ENCODE measurements at regions not wholly inside any gene's neighbourhood (a gene's known extent, or its start where the extent isn't known, plus 50 kb on each side); places are given as distances from the start of the nearest gene placed in this dataset.

- DNase-seq (ENCODE audit: low spot score in 2 of 2): no peak
- Mint-ChIP-seq H3K36me3 (no peaks in the 10 kb centered on the region), H3K4me1 (peaks cover 20% of the 10 kb centered on the region), H3K9me3 (no peaks in the 10 kb centered on the region), H3K4me3 (no peak overlapping the region), H3K27ac (no peak overlapping the region)
- peak; percentile 67 for ATAC-seq
Measured at GRCh38 chr1:30064547-30064946, 658.8 kb downstream of the MATN1 start.

DNA sequence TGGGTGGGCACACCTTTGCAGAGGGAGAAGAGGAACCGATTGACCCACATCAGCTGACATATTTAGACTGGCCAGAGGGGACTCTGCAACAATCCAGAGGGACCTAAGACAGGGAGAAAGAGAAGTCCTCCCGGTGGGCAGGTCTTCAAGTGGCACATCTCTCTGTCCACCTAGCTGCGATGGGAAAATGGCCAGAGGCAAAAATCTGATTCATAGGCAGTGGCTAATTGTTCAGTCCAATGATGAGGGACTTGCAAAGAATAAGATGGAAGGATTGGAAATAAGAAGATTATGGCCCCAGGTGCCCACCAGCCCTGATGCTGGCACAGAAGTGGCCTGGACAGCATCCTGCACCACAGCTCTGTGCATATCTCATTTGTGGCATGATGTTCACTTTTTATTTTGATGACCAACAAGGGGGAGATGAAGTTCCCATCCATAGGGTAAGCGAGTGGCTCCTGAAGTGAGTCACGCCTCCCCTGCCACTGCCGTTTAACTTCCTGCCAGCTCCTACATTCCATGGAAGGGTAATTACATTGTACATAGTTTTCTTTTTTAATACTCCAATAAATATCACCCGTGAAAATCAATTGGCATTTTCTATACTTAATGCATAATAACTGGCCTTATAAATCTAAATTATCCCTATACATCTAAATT is 659.6 kb downstream of the MATN1 start:
- Mint-ChIP-seq H3K36me3 (no peaks in the 10 kb centered on the region), H3K4me3 (no peak overlapping the region)

GRCh38 chr1:30061292-30062220 is 661.8 kb downstream of the MATN1 start:
- DNase-seq (ENCODE audit: low spot score in 2 of 2) (no peak), ATAC-seq (no peak)
- H3K4me1 Mint-ChIP-seq: peaks cover 16% of the 10 kb centered on the region
- no peak overlapping the region for H3K27ac Mint-ChIP-seq
- no peak overlapping the region for H3K4me3 Mint-ChIP-seq
- H3K9me3 Mint-ChIP-seq: no peaks in the 10 kb centered on the region
- H3K36me3 Mint-ChIP-seq: no peaks in the 10 kb centered on the region

More for the DNA sequence above, 659.6 kb downstream of the MATN1 start:
- peaks cover 20% of the 10 kb centered on the region for H3K4me1 Mint-ChIP-seq
- no peak for ATAC-seq
- no peak for DNase-seq (ENCODE audit: low spot score in 2 of 2)
- H3K27ac Mint-ChIP-seq: no peak overlapping the region
- no peaks in the 10 kb centered on the region for H3K9me3 Mint-ChIP-seq

DNA sequence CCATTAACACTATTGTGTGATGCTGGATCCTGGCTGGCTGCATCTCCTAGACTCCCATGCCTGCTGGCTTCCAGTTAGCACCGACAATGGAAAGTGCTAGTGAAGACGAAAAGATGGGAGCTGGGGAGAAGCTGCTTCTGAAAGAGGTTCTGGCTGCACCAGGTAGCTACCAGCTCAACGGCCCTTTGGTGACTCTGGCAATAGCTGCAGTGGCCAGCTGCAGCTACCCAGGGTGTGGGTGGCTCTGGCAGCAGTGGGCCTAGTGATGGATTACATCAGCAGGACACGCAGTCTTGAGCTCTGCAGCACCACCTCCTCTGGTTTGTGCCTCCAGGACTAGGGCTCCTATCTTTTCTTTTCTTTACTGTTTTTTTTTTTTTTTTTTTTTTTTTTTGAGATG is 662.6 kb downstream of the MATN1 start:
- ATAC-seq: no peak
- Mint-ChIP-seq H3K27ac (no peak overlapping the region), H3K9me3 (no peaks in the 10 kb centered on the region)

GRCh38 chr1:30058970-30059369 is 664.4 kb downstream of the MATN1 start:
- H3K4me1 Mint-ChIP-seq: no peaks in the 10 kb centered on the region
- H3K36me3 Mint-ChIP-seq: no peaks in the 10 kb centered on the region
- no peak overlapping the region for H3K4me3 Mint-ChIP-seq
- H3K27ac Mint-ChIP-seq: no peak overlapping the region
- no peak for ATAC-seq
- H3K9me3 Mint-ChIP-seq: no peaks in the 10 kb centered on the region
- no peak for DNase-seq (ENCODE audit: low spot score in 2 of 2)

More for the DNA sequence above, 662.6 kb downstream of the MATN1 start:
- H3K4me1 Mint-ChIP-seq: peaks cover 13% of the 10 kb centered on the region
- no peak overlapping the region for H3K4me3 Mint-ChIP-seq
- no peaks in the 10 kb centered on the region for H3K36me3 Mint-ChIP-seq
- DNase-seq (ENCODE audit: low spot score in 2 of 2): no peak

GRCh38 chr1:30054126-30054525 is 669.3 kb downstream of the MATN1 start:
- no peak for ATAC-seq
- Mint-ChIP-seq H3K9me3 (no peaks in the 10 kb centered on the region), H3K36me3 (no peaks in the 10 kb centered on the region), H3K4me3 (no peak overlapping the region), H3K27ac (no peak overlapping the region), H3K4me1 (peaks cover 7% of the 10 kb centered on the region)
- DNase-seq (ENCODE audit: low spot score in 2 of 2): no peak

DNA sequence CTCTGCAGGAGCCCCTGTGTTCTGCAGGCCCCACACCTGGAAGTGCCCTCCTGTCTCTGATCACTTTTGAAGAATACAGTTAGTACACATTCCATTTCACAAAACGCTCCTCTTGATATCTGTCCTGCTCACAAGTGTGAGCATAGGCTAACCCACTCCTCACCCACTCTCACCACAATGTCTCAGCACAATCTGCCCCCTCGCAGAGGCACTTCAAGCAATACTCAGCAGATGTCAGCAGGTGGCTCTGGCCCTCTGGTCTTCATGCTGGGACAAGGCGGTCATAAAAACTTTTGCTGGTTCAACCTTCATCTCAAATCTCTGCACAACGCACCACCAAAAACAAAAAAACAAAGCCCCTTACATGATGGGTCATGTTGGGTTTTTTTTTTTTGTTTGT is 671.2 kb downstream of the MATN1 start:
- Mint-ChIP-seq H3K4me1 (peaks cover 7% of the 10 kb centered on the region), H3K36me3 (no peaks in the 10 kb centered on the region), H3K4me3 (no peak overlapping the region), H3K9me3 (no peaks in the 10 kb centered on the region), H3K27ac (no peak overlapping the region)
- ATAC-seq (no peak), DNase-seq (ENCODE audit: low spot score in 2 of 2) (no peak)

DNA sequence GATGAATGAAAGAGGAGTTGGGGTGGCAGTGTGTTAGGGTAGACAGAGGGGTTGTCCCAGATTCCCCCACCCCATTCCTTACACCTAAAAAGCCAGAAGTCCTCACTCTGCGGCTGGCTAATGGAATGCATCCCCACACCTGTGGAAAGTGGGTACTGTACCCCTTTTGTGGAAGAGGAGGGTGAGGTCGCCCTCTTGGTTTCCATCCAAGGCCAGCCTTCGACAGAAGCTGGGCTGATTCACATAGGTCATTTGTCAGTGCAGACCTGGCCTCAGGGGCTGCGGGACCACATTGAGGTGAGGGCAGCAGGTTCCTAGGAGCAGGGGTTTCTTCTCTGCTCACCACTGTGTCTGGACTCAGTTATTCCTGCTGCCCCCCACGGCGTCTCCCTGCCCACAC is 671.6 kb downstream of the MATN1 start:
- peaks cover 7% of the 10 kb centered on the region for H3K4me1 Mint-ChIP-seq
- no peaks in the 10 kb centered on the region for H3K36me3 Mint-ChIP-seq
- ATAC-seq (no peak), DNase-seq (ENCODE audit: low spot score in 2 of 2) (no peak)
- no peaks in the 10 kb centered on the region for H3K9me3 Mint-ChIP-seq
- no peak overlapping the region for H3K4me3 Mint-ChIP-seq
- no peak overlapping the region for H3K27ac Mint-ChIP-seq

GRCh38 chr1:30049748-30050296 is 673.6 kb downstream of the MATN1 start:
- DNase-seq (ENCODE audit: low spot score in 2 of 2) (no peak), ATAC-seq (no peak)
- no peaks in the 10 kb centered on the region for H3K9me3 Mint-ChIP-seq
- no peak overlapping the region for H3K4me3 Mint-ChIP-seq
- peaks cover 21% of the 10 kb centered on the region for H3K4me1 Mint-ChIP-seq
- H3K27ac Mint-ChIP-seq: no peak overlapping the region
- no peaks in the 10 kb centered on the region for H3K36me3 Mint-ChIP-seq

GRCh38 chr1:30048905-30049304 is 674.5 kb downstream of the MATN1 start:
- DNase-seq (ENCODE audit: low spot score in 2 of 2): no peak
- Mint-ChIP-seq H3K9me3 (no peaks in the 10 kb centered on the region), H3K4me3 (no peak overlapping the region), H3K27ac (no peak overlapping the region), H3K36me3 (no peaks in the 10 kb centered on the region), H3K4me1 (peaks cover 30% of the 10 kb centered on the region)
- ATAC-seq: no peak

DNA sequence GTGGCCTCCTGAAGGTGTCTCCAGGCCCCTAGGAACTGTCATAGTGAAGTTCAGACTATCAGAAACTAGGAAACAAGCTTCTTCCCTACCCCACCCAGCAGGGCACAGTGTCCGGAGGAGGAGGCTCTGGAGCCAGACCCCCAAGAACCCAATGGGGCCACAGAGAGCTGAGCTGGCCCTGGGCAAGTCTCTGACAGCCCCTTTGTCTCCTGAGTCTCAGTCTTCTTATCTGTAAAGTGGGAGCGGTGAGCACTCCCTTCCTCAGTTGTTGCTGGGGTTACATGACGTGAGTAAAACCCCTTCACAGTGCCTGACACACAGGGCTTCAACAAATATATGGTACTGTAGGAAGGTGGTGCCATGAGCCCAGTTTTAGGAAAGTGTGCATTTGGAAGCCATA is 675.8 kb downstream of the MATN1 start:
- Mint-ChIP-seq H3K4me3 (no peak overlapping the region), H3K9me3 (no peaks in the 10 kb centered on the region)

DNA sequence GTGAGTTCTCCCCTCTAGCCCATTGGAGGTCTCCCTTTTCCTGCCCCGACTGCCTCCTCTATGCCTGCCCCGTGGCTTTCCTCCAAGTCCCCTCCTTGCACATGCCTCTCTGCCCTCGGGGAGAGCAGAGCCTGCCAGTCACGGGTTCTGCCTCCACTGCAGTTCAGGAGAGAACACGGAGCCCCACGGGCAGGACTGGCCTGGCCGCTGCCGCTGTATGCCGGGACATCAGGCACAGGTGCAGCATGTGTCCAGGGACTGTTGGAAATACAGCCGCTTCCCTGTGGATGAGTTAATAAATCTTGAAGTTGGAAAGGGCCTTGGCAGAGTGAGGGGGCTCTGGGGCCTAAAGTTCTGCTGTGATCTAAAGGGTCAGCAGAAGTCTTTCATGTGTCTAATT is 676.6 kb downstream of the MATN1 start:
- H3K36me3 Mint-ChIP-seq: no peaks in the 10 kb centered on the region
- H3K27ac Mint-ChIP-seq: no peak overlapping the region
- DNase-seq (ENCODE audit: low spot score in 2 of 2) (no peak), ATAC-seq (no peak)
- H3K9me3 Mint-ChIP-seq: no peaks in the 10 kb centered on the region
- peaks cover 50% of the 10 kb centered on the region for H3K4me1 Mint-ChIP-seq
- H3K4me3 Mint-ChIP-seq: no peak overlapping the region

More for the DNA sequence above, 675.8 kb downstream of the MATN1 start:
- ATAC-seq: no peak
- Mint-ChIP-seq H3K27ac (no peak overlapping the region), H3K36me3 (no peaks in the 10 kb centered on the region), H3K4me1 (peaks cover 43% of the 10 kb centered on the region)
- no peak for DNase-seq (ENCODE audit: low spot score in 2 of 2)

- no peak for DNase-seq (ENCODE audit: low spot score in 2 of 2)
- no peak for ATAC-seq
- Mint-ChIP-seq H3K27ac (peak overlapping the region; percentile 8), H3K4me3 (no peak overlapping the region), H3K4me1 (peaks cover 62% of the 10 kb centered on the region), H3K36me3 (no peaks in the 10 kb centered on the region), H3K9me3 (no peaks in the 10 kb centered on the region)
Measured at GRCh38 chr1:30045304-30046090, 677.9 kb downstream of the MATN1 start.

DNA sequence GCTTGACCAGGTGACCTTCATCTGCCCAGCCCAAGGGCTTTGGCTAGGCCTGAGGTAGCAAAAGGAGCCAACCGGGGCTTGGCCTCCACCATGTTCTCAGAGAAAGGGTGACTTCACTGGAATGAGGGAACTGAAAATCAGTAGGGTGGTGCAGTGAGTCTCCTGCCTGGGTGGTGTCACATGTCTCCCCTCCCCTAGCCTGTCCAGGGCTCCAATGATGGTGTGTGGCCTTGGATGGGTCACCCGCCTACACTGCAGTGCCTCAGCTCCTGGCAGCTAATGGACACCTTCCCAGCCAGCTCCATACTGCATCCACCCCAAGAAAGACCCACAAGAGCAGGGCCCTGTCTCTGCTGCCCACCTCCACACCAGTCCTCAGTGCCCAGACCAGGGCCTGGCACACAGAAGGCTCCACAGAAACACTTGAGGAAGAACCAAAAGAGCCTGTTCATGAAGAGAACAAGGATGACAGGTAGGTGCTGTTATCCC is 678.7 kb downstream of the MATN1 start:
- no peaks in the 10 kb centered on the region for H3K36me3 Mint-ChIP-seq
- peaks cover 62% of the 10 kb centered on the region for H3K4me1 Mint-ChIP-seq
- DNase-seq (ENCODE audit: low spot score in 2 of 2) (no peak), ATAC-seq (no peak)
- H3K9me3 Mint-ChIP-seq: no peaks in the 10 kb centered on the region
- H3K4me3 Mint-ChIP-seq: no peak overlapping the region
- H3K27ac Mint-ChIP-seq: peak overlapping the region; percentile 8
